Upper lobe of left lung (tissue), 6 donors: ENCODE measurements at regions not wholly inside any gene's neighbourhood (a gene's known extent, or its start where the extent isn't known, plus 50 kb on each side); places are given as distances from the start of the nearest gene placed in this dataset.

ENCODE experiments used
- ATAC-seq, 2 donors: fragments of 200-7000 bp; cut with Tn5 transposase; one replicate each; pipeline ENCODE4 v1.9.1; 2022; ENCODE audit warnings: mild to moderate bottlenecking in 2 of 2, moderate library complexity in 2 of 2; ENCODE audit not compliant: low FRiP score in 2 of 2
- DNase-seq, 2 donors: peaks; one replicate each; pipeline ENCODE4 v3.0.0-alpha.2; 2019 to 2020
- H3K27ac ChIP-seq, 4 donors: fragments of 200-600 bp; sonication (generic); one replicate each; pipeline ENCODE4 v1.5.1; 2016 to 2019
- H3K27me3 ChIP-seq, 4 donors: fragments of 200-600 bp; sonication (generic); one replicate each; pipeline ENCODE4 v1.5.1; 2017 to 2019
- H3K36me3 ChIP-seq, 4 donors: fragments of 200-600 bp; sonication (generic); one replicate each; pipeline ENCODE4 v1.5.1; 2016 to 2019
- H3K4me1 ChIP-seq, 4 donors: fragments of 200-600 bp; sonication (generic); one replicate each; pipeline ENCODE4 v1.5.1; 2018 to 2019
- H3K4me3 ChIP-seq, 4 donors: fragments of 200-600 bp; sonication (generic); one replicate each; pipeline ENCODE4 v1.5.1; 2017 to 2019; ENCODE audit warnings: mild to moderate bottlenecking in 2 of 4, moderate library complexity in 1 of 4
- H3K9me3 ChIP-seq, 4 donors: fragments of 200-600 bp; sonication (generic); one replicate each; pipeline ENCODE4 v1.5.1; 2018 to 2019
- CTCF ChIP-seq, 6 experiments: fragments of 450-650 bp in 4 of 6; fragments of 200-600 bp in 2 of 6; sonication (generic) in 2 of 6; IDR thresholded peaks; one replicate each; pipeline ENCODE4 v1.5.1; 2016 to 2019; ENCODE audit warnings: antibody characterized with exemption in 6 of 6
- EP300 ChIP-seq, 4 donors: sonication (generic); formaldehyde crosslinking; IDR thresholded peaks; one replicate each; pipeline ENCODE4 v1.5.1; 2017; ENCODE audit warnings: antibody characterized with exemption in 4 of 4, control low read depth in 2 of 4
- POLR2A ChIP-seq, 4 donors: fragments of 450-650 bp; IDR thresholded peaks; one replicate each; pipeline ENCODE4 v1.5.1; 2016 to 2017; ENCODE audit warnings: antibody characterized with exemption in 4 of 4, mild to moderate bottlenecking in 2 of 4
- POLR2AphosphoS5 ChIP-seq, 2 donors: sonication (generic); formaldehyde crosslinking; IDR thresholded peaks; one replicate each; pipeline ENCODE4 v1.5.1; 2017; ENCODE audit warnings: antibody characterized with exemption in 2 of 2
- WGBS, 2 donors: methylation state at CpG; one replicate each; pipeline ENCODE4 v1.1.5; 2017 to 2018; 5-methylcytosine and 5-hydroxymethylcytosine counted together
- donor health status: DM: no; HTN: no; CAD: no; lungs with moderate emphysema.
- donor health status: DM: no; HTN: yes; CAD: no; lungs with severe emphysema.

- H3K4me1 ChIP-seq = no peaks in the 10 kb centered on the region
- 80 to 83% methylated on average over 1 to 3 of the region's 4 CpGs for WGBS, 2 donors
- no peak for TF ChIP-seq POLR2A (IDR thresholded peaks at IDR 0.05)
- TF ChIP-seq EP300 (IDR thresholded peaks at IDR 0.05) = no peak
- no peak for TF ChIP-seq POLR2AphosphoS5 (IDR thresholded peaks at IDR 0.05)
- TF ChIP-seq CTCF (IDR thresholded peaks at IDR 0.05) = no peak
- no peaks in the 10 kb centered on the region for H3K27me3 ChIP-seq
- no peak overlapping the region for H3K4me3 ChIP-seq
- H3K9me3 ChIP-seq = peaks cover 0 to 13% (median 1%) of the 10 kb centered on the region in 4 donors
- DNase-seq = no peak
- no peaks in the 10 kb centered on the region for H3K36me3 ChIP-seq
- no peak for ATAC-seq
- H3K27ac ChIP-seq = no peak overlapping the region
Observed at GRCh38 chr18:78618726-78619125, 360.9 kb upstream of the SALL3 start.

GRCh38 chr18:78619854-78620253 is 359.8 kb upstream of the SALL3 start:
- TF ChIP-seq CTCF (IDR thresholded peaks at IDR 0.05) (no peak), EP300 (IDR thresholded peaks at IDR 0.05) (no peak), POLR2AphosphoS5 (IDR thresholded peaks at IDR 0.05) (no peak), POLR2A (IDR thresholded peaks at IDR 0.05) (no peak)
- Histone ChIP-seq H3K36me3 (no peaks in the 10 kb centered on the region), H3K27me3 (no peaks in the 10 kb centered on the region), H3K9me3 (peaks cover 0 to 13% (median 1%) of the 10 kb centered on the region in 4 donors), H3K4me1 (no peaks in the 10 kb centered on the region), H3K27ac (no peak overlapping the region), H3K4me3 (no peak overlapping the region)
- ATAC-seq = no peak
- WGBS, 2 donors = 61 to 63% methylated on average over 13 of the region's 13 CpGs
- no peak for DNase-seq

GRCh38 chr18:78620326-78620725 is 359.3 kb upstream of the SALL3 start:
- Histone ChIP-seq H3K9me3 (peaks cover 0 to 13% (median 1%) of the 10 kb centered on the region in 4 donors), H3K36me3 (no peaks in the 10 kb centered on the region), H3K4me3 (no peak overlapping the region), H3K27me3 (no peaks in the 10 kb centered on the region), H3K27ac (no peak overlapping the region), H3K4me1 (no peaks in the 10 kb centered on the region)
- no peak for TF ChIP-seq POLR2AphosphoS5 (IDR thresholded peaks at IDR 0.05)
- no peak for TF ChIP-seq EP300 (IDR thresholded peaks at IDR 0.05)
- TF ChIP-seq CTCF (IDR thresholded peaks at IDR 0.05) = no peak
- TF ChIP-seq POLR2A (IDR thresholded peaks at IDR 0.05) = no peak
- WGBS, 2 donors = 89 to 98% methylated on average over 6 of the region's 6 CpGs
- ATAC-seq (no peak), DNase-seq (no peak)

GRCh38 chr18:78621141-78621755 is 358.4 kb upstream of the SALL3 start:
- H3K9me3 ChIP-seq = peaks cover 0 to 6% (median 0%) of the 10 kb centered on the region in 4 donors
- H3K27me3 ChIP-seq = no peaks in the 10 kb centered on the region
- H3K4me1 ChIP-seq = no peaks in the 10 kb centered on the region
- no peak for DNase-seq
- no peak for ATAC-seq
- no peak overlapping the region for H3K4me3 ChIP-seq
- no peaks in the 10 kb centered on the region for H3K36me3 ChIP-seq
- WGBS, 2 donors = 96 to 99% methylated on average over 8 to 9 of the region's 9 CpGs
- no peak overlapping the region for H3K27ac ChIP-seq
- TF ChIP-seq EP300 (IDR thresholded peaks at IDR 0.05) (no peak), POLR2AphosphoS5 (IDR thresholded peaks at IDR 0.05) (no peak), CTCF (IDR thresholded peaks at IDR 0.05) (no peak), POLR2A (IDR thresholded peaks at IDR 0.05) (no peak)

- no peak overlapping the region for H3K27ac ChIP-seq
- H3K4me1 ChIP-seq = no peaks in the 10 kb centered on the region
- TF ChIP-seq EP300 (IDR thresholded peaks at IDR 0.05) = no peak
- no peak for TF ChIP-seq CTCF (IDR thresholded peaks at IDR 0.05)
- TF ChIP-seq POLR2A (IDR thresholded peaks at IDR 0.05) = no peak
- no peak for TF ChIP-seq POLR2AphosphoS5 (IDR thresholded peaks at IDR 0.05)
- DNase-seq (no peak), ATAC-seq (no peak)
- H3K27me3 ChIP-seq = no peaks in the 10 kb centered on the region
- H3K4me3 ChIP-seq = no peak overlapping the region
- no peaks in the 10 kb centered on the region for H3K36me3 ChIP-seq
- H3K9me3 ChIP-seq = no peaks in the 10 kb centered on the region
- 81 to 88% methylated on average over 10 to 11 of the region's 11 CpGs for WGBS, 2 donors
Observed at GRCh38 chr18:78622251-78622906, 357.2 kb upstream of the SALL3 start.
